MM.1S (cell line): ENCODE measurements at regions not wholly inside any gene's neighbourhood (a gene's known extent, or its start where the extent isn't known, plus 50 kb on each side); places are given as distances from the start of the nearest gene placed in this dataset.

ENCODE experiments used
- DNase-seq: peaks from one replicate; pipeline ENCODE4 v3.0.0-alpha.2; 2015
- H2AFZ ChIP-seq: fragments of 300-600 bp; sonication (generic); 2 replicates; pipeline ENCODE4 v1.6.0; 2016; ENCODE audit warnings: antibody characterized with exemption, low read length
- H3F3A ChIP-seq: fragments of 300-600 bp; sonication (generic); 2 replicates; pipeline ENCODE4 v1.6.1; 2016; ENCODE audit warnings: mild to moderate bottlenecking, antibody characterized with exemption, low read length, moderate library complexity, mixed read lengths; ENCODE audit not compliant: insufficient read depth
- H3K27ac ChIP-seq: fragments of 300-600 bp; sonication (generic); 2 replicates; pipeline ENCODE4 v1.5.1; 2016; ENCODE audit warnings: mild to moderate bottlenecking, low read length
- H3K27me3 ChIP-seq: fragments of 300-600 bp; sonication (generic); replicated peaks from 2 replicates; pipeline ENCODE4 v1.6.0; 2016; ENCODE audit warnings: low read length; ENCODE audit not compliant: insufficient read depth
- H3K36me3 ChIP-seq: fragments of 300-600 bp; sonication (generic); replicated peaks from 2 replicates; pipeline ENCODE4 v1.6.1; 2016; ENCODE audit warnings: mild to moderate bottlenecking, low read length, mixed read lengths; ENCODE audit not compliant: insufficient read depth
- H3K4me1 ChIP-seq: fragments of 300-600 bp; sonication (generic); 2 replicates; pipeline ENCODE4 v1.6.1; 2016; ENCODE audit warnings: low read length, mixed read lengths
- H3K4me2 ChIP-seq: fragments of 300-600 bp; sonication (generic); 2 replicates; pipeline ENCODE4 v1.6.0; 2016; ENCODE audit warnings: low read depth, low read length
- H3K4me3 ChIP-seq: fragments of 300-600 bp; sonication (generic); 2 replicates; pipeline ENCODE4 v1.5.1; 2016; ENCODE audit warnings: low read length, mixed read lengths
- H3K79me2 ChIP-seq: fragments of 300-600 bp; sonication (generic); 2 replicates; pipeline ENCODE4 v1.6.1; 2016; ENCODE audit warnings: mixed run types, low read length, mixed read lengths
- H3K9ac ChIP-seq: fragments of 300-600 bp; sonication (generic); 2 replicates; pipeline ENCODE4 v1.6.1; 2016; ENCODE audit warnings: low read length, mixed read lengths
- H3K9me2 ChIP-seq: fragments of 300-600 bp; sonication (generic); replicated peaks from 2 replicates; pipeline ENCODE4 v1.6.1; 2016; ENCODE audit warnings: mild to moderate bottlenecking, low read length, mixed read lengths; ENCODE audit not compliant: insufficient read depth
- H3K9me3 ChIP-seq: fragments of 300-600 bp; sonication (generic); replicated peaks from 2 replicates; pipeline ENCODE4 v1.6.1; 2016; ENCODE audit warnings: mild to moderate bottlenecking, low read length, mixed read lengths; ENCODE audit not compliant: insufficient read depth
- H4K20me1 ChIP-seq: fragments of 300-600 bp; sonication (generic); 2 replicates; pipeline ENCODE4 v1.6.1; 2016; ENCODE audit warnings: mild to moderate bottlenecking, low read length, moderate library complexity, mixed read lengths; ENCODE audit not compliant: insufficient read depth
- CTCF ChIP-seq: fragments of 300-600 bp; sonication (generic); IDR thresholded peaks from 2 replicates; pipeline ENCODE4 v1.5.1; 2016; ENCODE audit warnings: antibody characterized with exemption, low read length, mixed read lengths
- EZH2 ChIP-seq: fragments of 300-600 bp; sonication (generic); optimal IDR thresholded peaks from 2 replicates; pipeline ENCODE3; 2017; ENCODE audit warnings: low read depth, mild to moderate bottlenecking, antibody characterized with exemption, low read length, mixed read lengths
- EZH2phosphoT487 ChIP-seq: fragments of 300-600 bp; sonication (generic); IDR thresholded peaks from 2 replicates; pipeline ENCODE4 v1.6.1; 2018; ENCODE audit warnings: antibody characterized with exemption, low read length

GRCh38 chr5:92102313-92102712 is 719.2 kb upstream of the ARRDC3 start:
- Histone ChIP-seq H4K20me1 (no peaks in the 10 kb centered on the region), H3K79me2 (no peaks in the 10 kb centered on the region), H3K36me3 (no peaks in the 10 kb centered on the region), H3K9ac (no peak overlapping the region), H3K9me2 (no peaks in the 10 kb centered on the region), H3K4me2 (no peak overlapping the region), H3K9me3 (no peaks in the 10 kb centered on the region), H3K4me3 (no peak overlapping the region), H3F3A (no peaks in the 10 kb centered on the region), H3K27ac (no peak overlapping the region), H3K27me3 (no peaks in the 10 kb centered on the region), H2AFZ (no peak overlapping the region; the same call in 1 of the 2 replicates), H3K4me1 (no peaks in the 10 kb centered on the region)
- TF ChIP-seq EZH2 (no peak), EZH2phosphoT487 (no peak), CTCF (no peak)
- DNase-seq, result no peak

- Histone ChIP-seq H3K9me3 (no peaks in the 10 kb centered on the region), H3K4me1 (no peaks in the 10 kb centered on the region), H3K36me3 (no peaks in the 10 kb centered on the region), H3K4me2 (no peak overlapping the region), H2AFZ (no peak overlapping the region), H3K27ac (no peak overlapping the region), H4K20me1 (no peaks in the 10 kb centered on the region), H3K9ac (no peak overlapping the region), H3K4me3 (no peak overlapping the region), H3K9me2 (no peaks in the 10 kb centered on the region), H3K27me3 (no peaks in the 10 kb centered on the region), H3F3A (no peaks in the 10 kb centered on the region), H3K79me2 (no peaks in the 10 kb centered on the region)
- TF ChIP-seq EZH2phosphoT487 (no peak), CTCF (no peak), EZH2 (no peak)
- no peak for DNase-seq
These were observed 709.1 kb upstream of the ARRDC3 start for GRCh38 chr5:92092239-92092638.

- Histone ChIP-seq H3K4me1 (no peaks in the 10 kb centered on the region), H3K4me2 (no peak overlapping the region), H3K9me2 (no peaks in the 10 kb centered on the region), H3K36me3 (no peaks in the 10 kb centered on the region), H3K27me3 (no peaks in the 10 kb centered on the region), H3K9me3 (no peaks in the 10 kb centered on the region), H3K9ac (no peak overlapping the region), H3F3A (no peaks in the 10 kb centered on the region), H3K79me2 (no peaks in the 10 kb centered on the region), H3K4me3 (no peak overlapping the region), H2AFZ (no peak overlapping the region), H4K20me1 (no peaks in the 10 kb centered on the region), H3K27ac (no peak overlapping the region)
- TF ChIP-seq EZH2phosphoT487, result no peak
- TF ChIP-seq EZH2, result no peak
- TF ChIP-seq CTCF, result no peak
- DNase-seq, result no peak
These were observed 703.1 kb upstream of the ARRDC3 start for GRCh38 chr5:92086059-92086811.
